MCF 10A (cell line): ENCODE measurements at regions not wholly inside any gene's neighbourhood (a gene's known extent, or its start where the extent isn't known, plus 50 kb on each side); places are given as distances from the start of the nearest gene placed in this dataset.
"Not testable (repeated sequence)": the region's sequence is repeated elsewhere in the genome, so short reads cannot be mapped to it uniquely, and the experiment has no call there.

Experiments used
- BruUV-seq: library from RNA; stranded (reverse); fragments of 400-500 nt; replicated peaks from 2 replicates; lab custom pipeline; 2021; lab: Mats Ljungman, UMichigan
- CTCF ChIA-PET: fragments of 300-600 bp; sonication (Branson Sonifier 250); formaldehyde crosslinking; extraction: SDS; loops from one replicate; lab custom pipeline; 2021; ENCODE audit warnings: antibody characterized with exemption, inconsistent platforms; lab: Yijun Ruan, JAX
- POLR2A ChIA-PET: fragments of 300-600, 350-650 bp; sonication (Branson Sonifier 250); formaldehyde crosslinking; extraction: SDS; loops from one replicate; lab custom pipeline; 2020; ENCODE audit warnings: antibody characterized with exemption, inconsistent platforms; lab: Yijun Ruan, JAX
- DNase-seq: peaks from one replicate; pipeline ENCODE4 v3.0.0-alpha.2; 2018; ENCODE audit not compliant: unreplicated experiment
- H3K27ac Mint-ChIP-seq: one replicate; pipeline ENCODE4 v1.8.0; 2022; ENCODE audit warnings: mild to moderate bottlenecking, low read depth, mixed read lengths; ENCODE audit not compliant: unreplicated experiment
- H3K27me3 Mint-ChIP-seq: one replicate; pipeline ENCODE4 v1.8.0; 2022; ENCODE audit warnings: mixed read lengths; ENCODE audit not compliant: insufficient read depth, unreplicated experiment
- H3K36me3 Mint-ChIP-seq: one replicate; pipeline ENCODE4 v1.8.0; 2022; ENCODE audit warnings: mild to moderate bottlenecking, moderate library complexity, mixed read lengths; ENCODE audit not compliant: insufficient read depth, unreplicated experiment
- H3K4me1 Mint-ChIP-seq: one replicate; pipeline ENCODE4 v1.8.0; 2022; ENCODE audit warnings: mixed read lengths; ENCODE audit not compliant: insufficient read depth, unreplicated experiment
- H3K4me3 Mint-ChIP-seq: one replicate; pipeline ENCODE4 v1.8.0; 2022; ENCODE audit warnings: mild to moderate bottlenecking, moderate library complexity, mixed read lengths; ENCODE audit not compliant: unreplicated experiment
- H3K9me3 Mint-ChIP-seq: one replicate; pipeline ENCODE4 v1.8.0; 2022; ENCODE audit warnings: mixed read lengths; ENCODE audit not compliant: unreplicated experiment
- CTCF ChIP-seq: fragments of 200-600 bp; IDR thresholded peaks from one replicate; pipeline ENCODE4 v1.8.0; 2022; ENCODE audit warnings: antibody characterized with exemption, mild to moderate bottlenecking; ENCODE audit not compliant: unreplicated experiment
- intact Hi-C: fragments of 100-400 bp; cut with micrococcal nuclease; formaldehyde crosslinking; loops from 2 replicates; pipeline ENCODE4 v1.14.1; 2022

GRCh38 chr4:58825278-58825677, 1715.1 kb upstream of the IGFBP7 start:
- POLR2A ChIA-PET: no interaction called here
- TF ChIP-seq CTCF: no peak
- Mint-ChIP-seq H3K4me3 (no peak overlapping the region), H3K27me3 (no peaks in the 10 kb centered on the region), H3K9me3 (no peaks in the 10 kb centered on the region), H3K27ac (no peak overlapping the region), H3K4me1 (peaks cover 6% of the 10 kb centered on the region), H3K36me3 (no peaks in the 10 kb centered on the region)
- DNase-seq: no peak
- CTCF ChIA-PET: no interaction called here
- no TSS peak for BruUV-seq
- intact Hi-C loops: no loop called here

GRCh38 chr4:58818560-58818959, 1708.4 kb upstream of the IGFBP7 start:
- H3K27ac Mint-ChIP-seq, H3K36me3 Mint-ChIP-seq, POLR2A ChIA-PET, CTCF ChIA-PET, H3K4me1 Mint-ChIP-seq, intact Hi-C loops, H3K4me3 Mint-ChIP-seq, H3K27me3 Mint-ChIP-seq, BruUV-seq, DNase-seq, H3K9me3 Mint-ChIP-seq: not testable (repeated sequence)

- no peak for DNase-seq
- CTCF ChIA-PET: interaction anchor here (0.6 kb wide), 1 partner anchor 319 kb away, joined by 5 read pairs; no protein-coding TSS in a partner anchor
- intact Hi-C loops: no loop called here
Observed at GRCh38 chr4:58809948-58810347, 1699.8 kb upstream of the IGFBP7 start.

GRCh38 chr4:58809366-58809765, 1699.2 kb upstream of the IGFBP7 start:
- CTCF ChIA-PET: interaction anchor here (0.5 to 0.6 kb wide), 3 partner anchors 319 to 1390 kb away, joined by 4 to 5 read pairs (median 5); no protein-coding TSS in a partner anchor
- intact Hi-C loops: no loop called here

More at GRCh38 chr4:58809948-58810347, 1699.8 kb upstream of the IGFBP7 start:
- H3K4me3 Mint-ChIP-seq: no peak overlapping the region
- POLR2A ChIA-PET: interaction anchor here (0.7 kb wide), 1 partner anchor 278 kb away, joined by 3 read pairs; no protein-coding TSS in a partner anchor
- no peak for TF ChIP-seq CTCF
- H3K27ac Mint-ChIP-seq: no peak overlapping the region
- no peaks in the 10 kb centered on the region for H3K27me3 Mint-ChIP-seq
- peaks cover 6% of the 10 kb centered on the region for H3K9me3 Mint-ChIP-seq
- no peaks in the 10 kb centered on the region for H3K36me3 Mint-ChIP-seq
- no peaks in the 10 kb centered on the region for H3K4me1 Mint-ChIP-seq
- no TSS peak for BruUV-seq

More at GRCh38 chr4:58809366-58809765, 1699.2 kb upstream of the IGFBP7 start:
- Mint-ChIP-seq H3K4me3 (no peak overlapping the region), H3K27ac (no peak overlapping the region), H3K27me3 (no peaks in the 10 kb centered on the region), H3K9me3 (peaks cover 6% of the 10 kb centered on the region), H3K36me3 (no peaks in the 10 kb centered on the region), H3K4me1 (no peaks in the 10 kb centered on the region)
- POLR2A ChIA-PET: interaction anchor here (0.7 kb wide), 1 partner anchor 279 kb away, joined by 3 read pairs; no protein-coding TSS in a partner anchor
- no peak for TF ChIP-seq CTCF
- BruUV-seq: no TSS peak
- no peak for DNase-seq
